Stimulated activated CD8-positive, alpha-beta memory T cell treated with anti-CD3 and anti-CD28 coated beads, Interleukin-7, amount 100 ng/mL, for 4 hours (primary cell): ENCODE measurements at regions not wholly inside any gene's neighbourhood (a gene's known extent, or its start where the extent isn't known, plus 50 kb on each side); places are given as distances from the start of the nearest gene placed in this dataset.
"Not testable (repeated sequence)": the region's sequence is repeated elsewhere in the genome, so short reads cannot be mapped to it uniquely, and the experiment has no call there.

ENCODE experiments used
- DNase-seq, 2 donors: peaks; one replicate each; pipeline ENCODE4 v3.0.0-alpha.2; 2020; ENCODE audit warnings: low read depth in 2 of 2

GRCh38 chr19:31881988-31882387 is 463.4 kb upstream of the ZNF507 start:
- no peak for DNase-seq

- no peak for DNase-seq
These were observed 462.7 kb upstream of the ZNF507 start for GRCh38 chr19:31882709-31883108.

- DNase-seq: no peak
These were observed 462.0 kb upstream of the ZNF507 start for GRCh38 chr19:31883296-31883990.

- no peak for DNase-seq
These were observed 460.0 kb upstream of the ZNF507 start for GRCh38 chr19:31885280-31885853.

- DNase-seq: no peak
These were observed 455.2 kb upstream of the ZNF507 start for GRCh38 chr19:31890230-31890629.

DNA sequence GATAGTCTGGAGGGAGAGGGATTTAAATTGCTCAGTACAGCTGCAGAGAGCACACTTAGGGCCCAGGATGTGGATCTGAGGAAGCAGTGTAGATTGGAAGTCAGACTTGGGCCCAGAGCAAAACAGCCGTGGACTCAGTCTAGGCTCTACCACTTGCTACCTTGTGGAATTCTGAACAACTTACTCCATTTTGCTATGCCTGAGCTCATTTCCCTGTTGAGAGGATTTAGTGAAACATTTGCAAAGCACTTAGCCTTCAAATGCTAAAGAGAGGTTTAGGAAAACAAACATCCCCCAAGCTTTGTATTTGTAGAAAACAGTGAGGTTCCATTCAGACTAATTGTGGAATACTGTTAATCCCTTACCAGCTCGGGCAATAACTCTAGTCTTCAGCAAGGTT is 453.4 kb upstream of the ZNF507 start:
- no peak for DNase-seq

DNA sequence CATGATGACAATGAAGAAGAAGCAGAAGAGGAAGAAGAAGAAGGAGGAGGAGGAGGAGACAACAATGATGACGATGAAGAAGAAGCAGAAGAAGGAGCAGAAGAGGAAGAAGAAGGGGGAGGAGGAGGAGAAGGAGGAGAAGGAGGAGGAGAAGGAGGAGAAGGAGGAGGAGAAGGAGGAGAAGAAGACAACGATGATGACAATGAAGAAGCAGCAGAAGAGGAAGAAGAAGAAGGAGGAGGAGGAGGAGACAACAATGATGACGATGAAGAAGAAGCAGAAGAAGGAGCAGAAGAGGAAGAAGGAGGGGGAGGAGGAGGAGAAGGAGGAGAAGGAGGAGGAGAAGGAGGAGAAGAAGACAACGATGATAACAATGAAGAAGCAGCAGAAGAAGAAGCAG is 451.9 kb upstream of the ZNF507 start:
- not testable (repeated sequence) for DNase-seq

- no peak for DNase-seq
These were observed 451.0 kb upstream of the ZNF507 start for GRCh38 chr19:31894451-31894850.

GRCh38 chr19:31897292-31897691 is 448.1 kb upstream of the ZNF507 start:
- no peak for DNase-seq

- DNase-seq: no peak
These were observed 444.4 kb upstream of the ZNF507 start for GRCh38 chr19:31900991-31901390.

DNA sequence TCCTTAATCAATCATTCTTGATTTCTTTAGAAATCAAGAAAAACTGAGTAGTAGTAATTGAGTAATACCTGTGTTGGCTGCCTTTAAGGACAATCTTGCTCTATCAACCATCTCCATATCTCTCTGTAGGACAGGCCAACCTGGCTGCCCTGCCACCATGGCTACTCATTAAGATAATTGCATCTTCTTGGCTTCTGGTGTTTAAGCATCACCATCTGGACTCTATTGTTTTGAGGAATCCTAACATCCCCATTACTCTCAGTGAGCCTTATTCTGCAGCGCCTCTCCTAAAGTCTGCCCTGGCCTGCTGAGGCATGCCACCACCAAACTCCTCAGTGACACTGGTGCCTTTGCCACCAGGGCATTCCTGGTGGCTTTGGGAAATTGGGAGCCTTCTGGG is 442.6 kb upstream of the ZNF507 start:
- no peak for DNase-seq

- DNase-seq: no peak
These were observed 441.4 kb upstream of the ZNF507 start for GRCh38 chr19:31903979-31904378.

GRCh38 chr19:31906111-31906871 is 439.1 kb upstream of the ZNF507 start:
- DNase-seq: no peak

DNA sequence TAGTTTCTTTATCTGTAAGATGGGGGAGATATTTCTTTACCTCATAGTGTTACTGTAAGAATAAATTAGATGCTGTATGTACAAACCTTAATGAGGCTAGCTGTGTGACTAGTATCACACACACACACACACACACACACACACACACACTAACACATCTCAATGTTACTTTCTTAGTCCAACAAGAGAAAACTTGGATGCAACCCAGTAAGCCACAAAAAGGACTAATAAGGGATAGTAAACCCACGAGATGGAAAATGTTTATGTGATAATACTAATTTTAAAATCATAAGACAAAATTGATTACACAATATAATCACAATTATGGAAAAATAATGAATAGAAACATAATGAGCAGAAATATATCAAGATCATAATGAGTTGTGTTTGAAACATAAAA is 437.7 kb upstream of the ZNF507 start:
- DNase-seq: no peak

GRCh38 chr19:31908080-31908479 is 437.3 kb upstream of the ZNF507 start:
- no peak for DNase-seq

DNA sequence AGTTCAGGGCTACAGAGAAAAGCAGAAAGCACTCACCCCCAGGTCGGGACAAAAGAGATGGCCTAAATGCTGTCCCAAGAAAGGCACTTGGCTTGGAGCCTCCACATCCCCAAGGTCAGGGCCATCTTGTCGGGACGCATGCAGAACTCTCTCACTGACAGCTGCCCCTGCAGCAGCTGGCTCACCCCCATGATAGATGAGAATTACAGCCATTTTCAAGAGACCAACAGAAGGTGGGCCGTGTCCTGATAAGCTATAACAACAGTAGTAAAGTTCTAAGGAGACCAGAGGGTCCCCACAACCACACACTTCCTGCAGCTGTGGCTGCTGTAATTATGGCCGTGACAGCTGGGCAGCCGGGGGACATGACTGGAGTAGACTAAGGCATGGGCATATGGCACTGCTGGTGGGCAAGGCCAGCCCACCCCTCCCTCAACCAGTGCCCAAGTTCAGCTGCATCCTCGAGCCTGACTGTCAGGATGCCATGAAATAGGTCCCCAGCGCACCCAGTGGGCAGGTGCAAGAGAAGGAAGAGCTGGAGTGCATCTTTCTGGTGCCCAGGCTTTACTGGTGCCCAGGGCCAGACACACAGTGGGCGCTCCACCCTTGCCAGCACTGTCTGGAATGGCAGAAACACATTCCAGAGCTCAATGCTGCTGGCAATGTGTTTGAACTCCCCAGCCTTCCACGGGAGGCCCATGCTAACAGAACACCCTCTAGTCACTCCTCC is 436.7 kb upstream of the ZNF507 start:
- DNase-seq: no peak

- DNase-seq: no peak
These were observed 435.2 kb upstream of the ZNF507 start for GRCh38 chr19:31910224-31910623.

GRCh38 chr19:31911577-31911976 is 433.8 kb upstream of the ZNF507 start:
- no peak for DNase-seq

- DNase-seq: no peak
These were observed 432.2 kb upstream of the ZNF507 start for GRCh38 chr19:31913103-31913661.

GRCh38 chr19:31930401-31930800 is 415.0 kb upstream of the ZNF507 start:
- no peak for DNase-seq

- DNase-seq: no peak
These were observed 407.4 kb upstream of the ZNF507 start for GRCh38 chr19:31937983-31938382.

DNA sequence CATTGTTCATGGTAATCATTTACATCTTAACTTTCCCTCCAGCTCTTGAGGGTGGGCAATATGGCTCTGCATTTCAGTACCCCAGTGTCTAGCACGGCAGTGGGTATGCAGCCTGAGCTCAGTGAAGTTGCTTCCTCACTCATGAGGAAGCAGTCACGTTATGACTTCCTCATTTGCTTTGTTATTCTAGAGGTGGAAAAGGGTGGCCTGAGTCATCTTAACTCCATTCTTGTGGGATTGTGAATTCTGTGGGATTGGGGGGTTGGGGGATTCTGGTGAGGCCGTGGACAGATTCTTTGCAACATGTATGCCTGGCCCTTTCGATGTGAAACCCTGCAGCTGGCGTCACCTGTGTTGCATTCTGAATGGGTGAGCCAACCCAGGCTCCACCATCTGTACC is 406.7 kb upstream of the ZNF507 start:
- DNase-seq: no peak
